ENCODE measurements at regions not wholly inside any gene's neighbourhood (a gene's known extent, or its start where the extent isn't known, plus 50 kb on each side); places are given as distances from the start of the nearest gene placed in this dataset.
"Not testable (repeated sequence)": the region's sequence is repeated elsewhere in the genome, so short reads cannot be mapped to it uniquely, and the experiment has no call there.

- no peak for DNase-seq (ENCODE audit: low spot score)
Observed at GRCh38 chr3:94331831-94332230, 269.0 kb downstream of the NSUN3 start.

GRCh38 chr3:94336046-94336753 is 273.3 kb downstream of the NSUN3 start:
- DNase-seq (ENCODE audit: low spot score) = peak; percentile 41

GRCh38 chr3:94345101-94345500 is 282.2 kb downstream of the NSUN3 start:
- no peak for DNase-seq (ENCODE audit: low spot score)

GRCh38 chr3:94349310-94349878 is 286.5 kb downstream of the NSUN3 start:
- DNase-seq (ENCODE audit: low spot score) = no peak

- DNase-seq (ENCODE audit: low spot score) = no peak
Observed at GRCh38 chr3:94356581-94356980, 293.7 kb downstream of the NSUN3 start.

- DNase-seq (ENCODE audit: low spot score) = no peak
Observed at GRCh38 chr3:94359996-94360395, 297.1 kb downstream of the NSUN3 start.

- DNase-seq (ENCODE audit: low spot score) = no peak
Observed at GRCh38 chr3:94360987-94361386, 298.1 kb downstream of the NSUN3 start.

GRCh38 chr3:94362393-94362792 is 299.5 kb downstream of the NSUN3 start:
- DNase-seq (ENCODE audit: low spot score) = no peak

GRCh38 chr3:94365006-94365405 is 302.1 kb downstream of the NSUN3 start:
- no peak for DNase-seq (ENCODE audit: low spot score)

- DNase-seq (ENCODE audit: low spot score) = no peak
Observed at GRCh38 chr3:94372026-94372425, 309.2 kb downstream of the NSUN3 start.

- no peak for DNase-seq (ENCODE audit: low spot score)
Observed at GRCh38 chr3:94373456-94373855, 310.6 kb downstream of the NSUN3 start.

GRCh38 chr3:94374439-94375161 is 311.7 kb downstream of the NSUN3 start:
- DNase-seq (ENCODE audit: low spot score) = no peak

GRCh38 chr3:94377123-94377696 is 314.3 kb downstream of the NSUN3 start:
- not testable (repeated sequence) for DNase-seq (ENCODE audit: low spot score)

GRCh38 chr3:94377863-94378262 is 315.0 kb downstream of the NSUN3 start:
- DNase-seq (ENCODE audit: low spot score) = not testable (repeated sequence)

- no peak for DNase-seq (ENCODE audit: low spot score)
Observed at GRCh38 chr3:94378322-94378721, 315.5 kb downstream of the NSUN3 start.

- no peak for DNase-seq (ENCODE audit: low spot score)
Observed at GRCh38 chr3:94379264-94379663, 316.4 kb downstream of the NSUN3 start.

- no peak for DNase-seq (ENCODE audit: low spot score)
Observed at GRCh38 chr3:94394885-94395284, 332.0 kb downstream of the NSUN3 start.

- DNase-seq (ENCODE audit: low spot score) = no peak
Observed at GRCh38 chr3:94395851-94396250, 333.0 kb downstream of the NSUN3 start.

- DNase-seq (ENCODE audit: low spot score) = no peak
Observed at GRCh38 chr3:94398036-94398435, 335.2 kb downstream of the NSUN3 start.

- DNase-seq (ENCODE audit: low spot score) = no peak
Observed at GRCh38 chr3:94401466-94401865, 338.6 kb downstream of the NSUN3 start.

- no peak for DNase-seq (ENCODE audit: low spot score)
Observed at GRCh38 chr3:94402126-94402525, 339.3 kb downstream of the NSUN3 start.

- no peak for DNase-seq (ENCODE audit: low spot score)
Observed at GRCh38 chr3:94405258-94406035, 342.6 kb downstream of the NSUN3 start.

Measured in D341Med (cell line).